ENCODE measurements at regions not wholly inside any gene's neighbourhood (a gene's known extent, or its start where the extent isn't known, plus 50 kb on each side); places are given as distances from the start of the nearest gene placed in this dataset.

GRCh38 chr21:27803571-27803970 lies 836.7 kb upstream of the ADAMTS5 start:
- DNase-seq (ENCODE audit: low spot score): no peak
- H3K4me3 ChIP-seq: no peak overlapping the region
- no peaks in the 10 kb centered on the region for H3K9me3 ChIP-seq
- no peaks in the 10 kb centered on the region for H3K27me3 ChIP-seq (replicated peaks; ENCODE audit: insufficient read depth)
- TF ChIP-seq CTCF (IDR thresholded peaks at IDR 0.05): no peak
- no peaks in the 10 kb centered on the region for H3K36me3 ChIP-seq
- peaks cover 6 to 8% of the 10 kb centered on the region in 2 donors for H3K4me1 ChIP-seq (ENCODE audit: control insufficient read depth in 1 of 2, low read depth in 2 of 2)
- no peak for ATAC-seq (ENCODE audit: insufficient number of reproducible peaks, low FRiP score, low read depth)
- no peak overlapping the region for H3K27ac ChIP-seq

DNA sequence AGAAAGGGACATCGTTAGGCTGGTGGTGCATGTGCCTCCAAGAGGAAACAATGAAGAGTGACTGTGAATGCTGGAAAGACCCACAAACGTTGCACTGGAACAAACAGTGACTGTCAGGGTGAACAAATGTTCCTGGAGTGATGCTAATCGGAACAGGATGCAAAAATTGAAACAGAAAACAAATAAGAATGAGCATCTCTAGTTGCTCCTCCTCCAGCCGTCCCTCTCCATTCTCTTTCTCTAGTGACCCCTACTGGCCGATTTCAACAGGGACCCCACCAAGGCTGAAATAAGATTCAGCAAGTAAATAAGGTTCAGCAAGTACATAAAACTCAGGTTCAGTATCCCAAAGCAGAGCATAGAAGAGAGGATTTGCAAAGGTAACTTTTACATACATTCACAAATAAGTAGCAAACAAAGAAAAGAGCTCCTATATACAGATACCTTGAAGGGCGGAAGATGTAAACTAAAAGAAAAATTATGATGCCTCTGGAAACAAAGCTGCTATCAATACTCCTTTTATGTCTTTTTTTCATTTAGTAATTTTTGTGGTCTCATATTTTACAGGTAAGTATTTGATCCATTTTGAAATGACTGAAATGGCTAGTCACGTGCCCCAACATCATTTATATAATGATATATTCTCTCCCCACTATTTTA lies 836.1 kb upstream of the ADAMTS5 start:
- DNase-seq (ENCODE audit: low spot score) (no peak), ATAC-seq (ENCODE audit: insufficient number of reproducible peaks, low FRiP score, low read depth) (no peak)
- Histone ChIP-seq H3K27ac (no peak overlapping the region), H3K9me3 (no peaks in the 10 kb centered on the region), H3K27me3 (replicated peaks; ENCODE audit: insufficient read depth) (no peaks in the 10 kb centered on the region), H3K36me3 (no peaks in the 10 kb centered on the region), H3K4me3 (no peak overlapping the region), H3K4me1 (ENCODE audit: control insufficient read depth in 1 of 2, low read depth in 2 of 2) (peaks cover 6 to 8% of the 10 kb centered on the region in 2 donors)
- peak; percentile 18 for TF ChIP-seq CTCF (IDR thresholded peaks at IDR 0.05)

- no peaks in the 10 kb centered on the region for H3K36me3 ChIP-seq
- H3K4me3 ChIP-seq: no peak overlapping the region
- H3K9me3 ChIP-seq: no peaks in the 10 kb centered on the region
- DNase-seq (ENCODE audit: low spot score) (no peak), ATAC-seq (ENCODE audit: insufficient number of reproducible peaks, low FRiP score, low read depth) (no peak)
- H3K27me3 ChIP-seq (replicated peaks; ENCODE audit: insufficient read depth): no peaks in the 10 kb centered on the region
- TF ChIP-seq CTCF (IDR thresholded peaks at IDR 0.05): no peak
- H3K27ac ChIP-seq: no peak overlapping the region
- H3K4me1 ChIP-seq (ENCODE audit: control insufficient read depth in 1 of 2, low read depth in 2 of 2): peaks cover 6 to 7% of the 10 kb centered on the region in 2 donors
These were observed 833.0 kb upstream of the ADAMTS5 start for GRCh38 chr21:27799861-27800260.

DNA sequence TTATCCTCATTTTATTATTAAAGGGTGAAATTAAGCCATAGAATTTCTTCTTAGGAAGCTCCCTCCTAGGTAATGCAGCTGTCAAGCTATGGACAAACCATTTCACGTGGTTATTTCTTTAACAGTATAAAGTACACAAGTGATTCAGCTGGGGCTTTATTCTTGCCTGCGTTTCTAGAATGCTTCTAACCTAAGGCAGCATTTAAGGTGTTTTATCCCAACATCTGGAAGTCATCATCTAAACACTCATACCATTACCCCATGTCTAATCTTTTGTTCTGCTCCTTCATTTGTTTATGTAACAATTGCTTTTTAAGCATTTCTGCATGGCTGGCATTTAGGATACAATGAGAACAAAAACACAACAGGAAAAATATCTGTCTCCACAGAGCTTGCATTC lies 829.2 kb upstream of the ADAMTS5 start:
- DNase-seq (ENCODE audit: low spot score) (no peak), ATAC-seq (ENCODE audit: insufficient number of reproducible peaks, low FRiP score, low read depth) (no peak)
- Histone ChIP-seq H3K4me3 (no peak overlapping the region), H3K9me3 (no peaks in the 10 kb centered on the region), H3K27me3 (replicated peaks; ENCODE audit: insufficient read depth) (no peaks in the 10 kb centered on the region), H3K27ac (no peak overlapping the region), H3K36me3 (no peaks in the 10 kb centered on the region), H3K4me1 (ENCODE audit: control insufficient read depth in 1 of 2, low read depth in 2 of 2) (no peaks in the 10 kb centered on the region)
- no peak for TF ChIP-seq CTCF (IDR thresholded peaks at IDR 0.05)

DNA sequence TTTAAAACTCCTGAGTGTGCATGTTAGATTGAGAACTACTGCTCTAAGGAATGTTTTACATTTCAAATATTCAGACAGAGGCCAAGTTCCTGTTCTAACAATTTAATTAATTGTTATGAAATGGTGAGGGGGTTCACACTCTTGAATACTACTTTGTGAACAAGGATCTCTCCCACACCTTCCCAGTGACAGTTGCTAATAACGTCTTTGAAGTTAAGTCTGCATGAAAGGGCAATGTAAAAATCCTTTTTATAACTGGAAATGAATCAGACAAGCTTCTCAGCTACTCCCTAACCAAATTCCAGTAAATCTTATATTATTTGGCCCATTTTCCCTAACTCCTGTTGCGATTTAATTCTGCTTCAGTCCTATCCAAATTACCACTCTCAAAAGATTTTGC lies 828.5 kb upstream of the ADAMTS5 start:
- H3K27ac ChIP-seq: no peak overlapping the region
- no peaks in the 10 kb centered on the region for H3K27me3 ChIP-seq (replicated peaks; ENCODE audit: insufficient read depth)
- no peaks in the 10 kb centered on the region for H3K36me3 ChIP-seq
- DNase-seq (ENCODE audit: low spot score): no peak
- no peak for TF ChIP-seq CTCF (IDR thresholded peaks at IDR 0.05)
- H3K4me3 ChIP-seq: no peak overlapping the region
- ATAC-seq (ENCODE audit: insufficient number of reproducible peaks, low FRiP score, low read depth): no peak
- H3K9me3 ChIP-seq: no peaks in the 10 kb centered on the region
- no peaks in the 10 kb centered on the region for H3K4me1 ChIP-seq (ENCODE audit: control insufficient read depth in 1 of 2, low read depth in 2 of 2)

All from thoracic aorta (tissue), 2 donors.